Tibial nerve (tissue), 3 donors: ENCODE measurements at regions not wholly inside any gene's neighbourhood (a gene's known extent, or its start where the extent isn't known, plus 50 kb on each side); places are given as distances from the start of the nearest gene placed in this dataset.

Source experiments
- CTCF ChIP-seq, 5 experiments: fragments of 200-600 bp in 3 of 5; fragments of 450-650 bp in 2 of 5; sonication (generic) in 3 of 5; IDR thresholded peaks; one replicate each; pipeline ENCODE4 v1.5.1; 2016 to 2019; ENCODE audit warnings: antibody characterized with exemption in 5 of 5, mild to moderate bottlenecking in 3 of 5, moderate library complexity in 2 of 5
- POLR2A ChIP-seq, 2 donors: fragments of 450-650 bp; IDR thresholded peaks; one replicate each; pipeline ENCODE4 v1.6.1; 2017; ENCODE audit warnings: antibody characterized with exemption in 2 of 2, mild to moderate bottlenecking in 2 of 2, moderate library complexity in 2 of 2

GRCh38 chr2:125364984-125365265, 1291.0 kb upstream of the GYPC start:
- no peak for TF ChIP-seq CTCF (IDR thresholded peaks at IDR 0.05)
- no peak for TF ChIP-seq POLR2A (IDR thresholded peaks at IDR 0.05)
